ENCODE measurements at regions not wholly inside any gene's neighbourhood (a gene's known extent, or its start where the extent isn't known, plus 50 kb on each side); places are given as distances from the start of the nearest gene placed in this dataset.

GRCh38 chr3:20264900-20265567 lies 79.0 kb upstream of the SGO1 start:
- Histone ChIP-seq H2BK20ac (ENCODE audit: low read depth, low read length, poor library complexity, severe bottlenecking) (no peak overlapping the region), H3K14ac (ENCODE audit: insufficient read depth, low read length) (no peak overlapping the region), H3K27me3 (ENCODE audit: insufficient read depth, low read length) (no peaks in the 10 kb centered on the region), H3K9ac (ENCODE audit: extremely low read depth, insufficient read length, low read length) (no peak overlapping the region), H4K5ac (ENCODE audit: insufficient read length, low read depth, low read length) (no peak overlapping the region), H3K23ac (ENCODE audit: insufficient read length, low read depth, low read length) (no peak overlapping the region), H4K91ac (ENCODE audit: insufficient read length, low read depth, low read length) (no peak overlapping the region), H3K79me1 (ENCODE audit: insufficient read depth, low read depth, low read length, poor library complexity, severe bottlenecking) (no peaks in the 10 kb centered on the region), H2BK15ac (ENCODE audit: low read depth, low read length) (no peak overlapping the region), H3K56ac (ENCODE audit: insufficient read length, low read depth, low read length) (no peak overlapping the region), H3K79me2 (ENCODE audit: insufficient read depth, low read length) (no peaks in the 10 kb centered on the region), H4K8ac (replicated peaks; ENCODE audit: insufficient read length, low read depth, low read length) (no peak overlapping the region), H3K4ac (ENCODE audit: low read depth, low read length) (no peak overlapping the region), H2AK5ac (ENCODE audit: insufficient read length, low read length) (no peak overlapping the region), H2AFZ (ENCODE audit: low read length) (no peak overlapping the region), H3K18ac (ENCODE audit: insufficient read length, low read depth, low read length) (no peak overlapping the region), H2BK5ac (ENCODE audit: insufficient read length, low read length) (no peak overlapping the region), H3K27ac (ENCODE audit: insufficient read length, low read depth, low read length) (no peak overlapping the region), H3T11ph (ENCODE audit: low read length) (no peak overlapping the region), H3K4me2 (ENCODE audit: insufficient read depth, insufficient read length, low read length) (no peak overlapping the region), H3K4me1 (ENCODE audit: insufficient read depth, low read length) (no peaks in the 10 kb centered on the region), H3K23me2 (ENCODE audit: insufficient read length, low read depth, low read length, poor library complexity, severe bottlenecking) (no peaks in the 10 kb centered on the region), H4K20me1 (ENCODE audit: control insufficient read depth, insufficient read depth, insufficient read length) (no peaks in the 10 kb centered on the region), H3K9me3 (ENCODE audit: control insufficient read depth, low read depth, low read length) (no peaks in the 10 kb centered on the region), H2BK12ac (ENCODE audit: insufficient read length, low read depth, low read length) (no peak overlapping the region), H2BK120ac (ENCODE audit: low read depth, low read length, poor library complexity, severe bottlenecking) (no peak overlapping the region)
- Mint-ChIP-seq H3K36me3 (ENCODE audit: insufficient read depth in 1 of 3, low read depth in 3 of 3) (peaks cover 25 to 40% (median 38%) of the 10 kb centered on the region in 3 experiments), H3K27me3 (ENCODE audit: low read depth) (no peaks in the 10 kb centered on the region), H3K4me1 (peaks cover 4% of the 10 kb centered on the region in 2 experiments; a peak in 1 of 4 replicates), H3K27ac (peak overlapping the region in 2 of 3 experiments; percentile 59 to 75; a peak in 2 of 7 replicates), H3K4me3 (no peak overlapping the region), H3K9me3 (peaks cover 39 to 41% of the 10 kb centered on the region in 2 experiments)
- no peak for DNase-seq
- TF ChIP-seq, protein P1, sequence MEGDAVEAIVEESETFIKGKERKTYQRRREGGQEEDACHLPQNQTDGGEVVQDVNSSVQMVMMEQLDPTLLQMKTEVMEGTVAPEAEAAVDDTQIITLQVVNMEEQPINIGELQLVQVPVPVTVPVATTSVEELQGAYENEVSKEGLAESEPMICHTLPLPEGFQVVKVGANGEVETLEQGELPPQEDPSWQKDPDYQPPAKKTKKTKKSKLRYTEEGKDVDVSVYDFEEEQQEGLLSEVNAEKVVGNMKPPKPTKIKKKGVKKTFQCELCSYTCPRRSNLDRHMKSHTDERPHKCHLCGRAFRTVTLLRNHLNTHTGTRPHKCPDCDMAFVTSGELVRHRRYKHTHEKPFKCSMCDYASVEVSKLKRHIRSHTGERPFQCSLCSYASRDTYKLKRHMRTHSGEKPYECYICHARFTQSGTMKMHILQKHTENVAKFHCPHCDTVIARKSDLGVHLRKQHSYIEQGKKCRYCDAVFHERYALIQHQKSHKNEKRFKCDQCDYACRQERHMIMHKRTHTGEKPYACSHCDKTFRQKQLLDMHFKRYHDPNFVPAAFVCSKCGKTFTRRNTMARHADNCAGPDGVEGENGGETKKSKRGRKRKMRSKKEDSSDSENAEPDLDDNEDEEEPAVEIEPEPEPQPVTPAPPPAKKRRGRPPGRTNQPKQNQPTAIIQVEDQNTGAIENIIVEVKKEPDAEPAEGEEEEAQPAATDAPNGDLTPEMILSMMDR (conservative IDR thresholded peaks at IDR 0.05): no peak
- no CpG with 5 or more reads among the region's 11 CpGs for WGBS (ENCODE audit: extremely low coverage, insufficient read length, low lambda C conversion rate)

All from H9 (cell line).